IPS DF 6.9 (cell line): ENCODE measurements at regions not wholly inside any gene's neighbourhood (a gene's known extent, or its start where the extent isn't known, plus 50 kb on each side); places are given as distances from the start of the nearest gene placed in this dataset.

Source experiments
- DNase-seq: peaks from one replicate; pipeline ENCODE4 v3.0.0-alpha.2; 2013; ENCODE audit warnings: low read depth, low spot score
- H3K27ac ChIP-seq: one replicate; pipeline ENCODE4 v1.5.1; 2013; ENCODE audit warnings: low read length, control low read depth
- H3K27me3 ChIP-seq: 2 replicates; pipeline ENCODE4 v1.6.1; 2013; ENCODE audit warnings: mild to moderate bottlenecking, low read length; ENCODE audit not compliant: control insufficient read depth, insufficient read depth
- H3K36me3 ChIP-seq: 2 replicates; pipeline ENCODE4 v1.6.1; 2013; ENCODE audit warnings: low read length; ENCODE audit not compliant: control insufficient read depth, insufficient read depth
- H3K4me1 ChIP-seq: 2 replicates; pipeline ENCODE4 v1.6.1; 2013; ENCODE audit warnings: low read length; ENCODE audit not compliant: control insufficient read depth, insufficient read depth
- H3K4me3 ChIP-seq: 2 replicates; pipeline ENCODE4 v1.5.1; 2013; ENCODE audit warnings: mild to moderate bottlenecking, low read length
- H3K9me3 ChIP-seq: 2 replicates; pipeline ENCODE4 v1.6.1; 2013; ENCODE audit warnings: low read length, inconsistent platforms; ENCODE audit not compliant: control insufficient read depth, insufficient read depth
- WGBS: extraction: QIAGEN DNeasy Blood & Tissue Kit; methylation state at CpG from one replicate; pipeline ENCODE4 v1.1.7; 2013; ENCODE audit warnings: mixed read lengths, missing lambda C conversion rate; ENCODE audit not compliant: insufficient read length, insufficient coverage; 5-methylcytosine and 5-hydroxymethylcytosine counted together

- no peak for DNase-seq
- H3K27ac ChIP-seq, result no peak overlapping the region
- H3K4me3 ChIP-seq, result no peak overlapping the region
- H3K4me1 ChIP-seq, result no peaks in the 10 kb centered on the region
- no peaks in the 10 kb centered on the region for H3K9me3 ChIP-seq
- H3K36me3 ChIP-seq, result no peaks in the 10 kb centered on the region
- WGBS, result no CpG with 5 or more reads among the region's 8 CpGs
- no peaks in the 10 kb centered on the region for H3K27me3 ChIP-seq
These were observed 263.7 kb upstream of the MAF start for GRCh38 chr16:79864032-79864780.

- Histone ChIP-seq H3K36me3 (no peaks in the 10 kb centered on the region), H3K4me1 (no peaks in the 10 kb centered on the region), H3K9me3 (no peaks in the 10 kb centered on the region), H3K27me3 (no peaks in the 10 kb centered on the region), H3K27ac (no peak overlapping the region), H3K4me3 (no peak overlapping the region)
- WGBS, result no CpG with 5 or more reads among the region's 7 CpGs
- DNase-seq, result no peak
These were observed 262.8 kb upstream of the MAF start for GRCh38 chr16:79863128-79864031.

- WGBS, result no CpG with 5 or more reads among the region's 7 CpGs
- no peak for DNase-seq
- Histone ChIP-seq H3K27me3 (no peaks in the 10 kb centered on the region), H3K27ac (no peak overlapping the region), H3K9me3 (no peaks in the 10 kb centered on the region), H3K36me3 (no peaks in the 10 kb centered on the region), H3K4me1 (no peaks in the 10 kb centered on the region), H3K4me3 (no peak overlapping the region)
These were observed 262.1 kb upstream of the MAF start for GRCh38 chr16:79862601-79863000.

- H3K9me3 ChIP-seq, result no peaks in the 10 kb centered on the region
- H3K36me3 ChIP-seq, result no peaks in the 10 kb centered on the region
- WGBS, result no CpG with 5 or more reads among the region's 12 CpGs
These were observed 256.0 kb upstream of the MAF start for GRCh38 chr16:79856581-79856980.

GRCh38 chr16:79850348-79850747 is 249.8 kb upstream of the MAF start:
- no peak for DNase-seq
- no peaks in the 10 kb centered on the region for H3K9me3 ChIP-seq
- no peaks in the 10 kb centered on the region for H3K4me1 ChIP-seq
- H3K27ac ChIP-seq, result no peak overlapping the region
- no peaks in the 10 kb centered on the region for H3K36me3 ChIP-seq
- no peak overlapping the region for H3K4me3 ChIP-seq
- no CpG with 5 or more reads among the region's 3 CpGs for WGBS
- H3K27me3 ChIP-seq, result no peaks in the 10 kb centered on the region

More at GRCh38 chr16:79856581-79856980, 256.0 kb upstream of the MAF start:
- Histone ChIP-seq H3K4me1 (no peaks in the 10 kb centered on the region), H3K4me3 (no peak overlapping the region), H3K27me3 (no peaks in the 10 kb centered on the region), H3K27ac (no peak overlapping the region)
- DNase-seq, result no peak

- H3K27me3 ChIP-seq, result no peaks in the 10 kb centered on the region
These were observed 248.6 kb upstream of the MAF start for GRCh38 chr16:79849119-79849518.

GRCh38 chr16:79848719-79849118 is 248.2 kb upstream of the MAF start:
- no peaks in the 10 kb centered on the region for H3K36me3 ChIP-seq
- whole genome bisulfite sequencing, result no CpG with 5 or more reads among the region's 6 CpGs
- H3K4me3 ChIP-seq, result no peak overlapping the region

More at GRCh38 chr16:79849119-79849518, 248.6 kb upstream of the MAF start:
- H3K4me3 ChIP-seq, result no peak overlapping the region
- no peaks in the 10 kb centered on the region for H3K4me1 ChIP-seq
- H3K9me3 ChIP-seq, result no peaks in the 10 kb centered on the region
- no CpG with 5 or more reads among the region's 10 CpGs for WGBS
- no peak for DNase-seq
- no peak overlapping the region for H3K27ac ChIP-seq
- H3K36me3 ChIP-seq, result no peaks in the 10 kb centered on the region

GRCh38 chr16:79847569-79847968 is 247.0 kb upstream of the MAF start:
- Histone ChIP-seq H3K4me1 (no peaks in the 10 kb centered on the region), H3K4me3 (no peak overlapping the region), H3K27ac (no peak overlapping the region), H3K27me3 (no peaks in the 10 kb centered on the region), H3K9me3 (no peaks in the 10 kb centered on the region), H3K36me3 (no peaks in the 10 kb centered on the region)
- no CpG with 5 or more reads among the region's 5 CpGs for WGBS
- no peak for DNase-seq

More at GRCh38 chr16:79848719-79849118, 248.2 kb upstream of the MAF start:
- DNase-seq, result no peak
- Histone ChIP-seq H3K27ac (no peak overlapping the region), H3K9me3 (no peaks in the 10 kb centered on the region), H3K27me3 (no peaks in the 10 kb centered on the region), H3K4me1 (no peaks in the 10 kb centered on the region)

- DNase-seq, result no peak
- Histone ChIP-seq H3K27me3 (no peaks in the 10 kb centered on the region), H3K4me3 (no peak overlapping the region), H3K9me3 (no peaks in the 10 kb centered on the region), H3K36me3 (no peaks in the 10 kb centered on the region), H3K4me1 (no peaks in the 10 kb centered on the region), H3K27ac (no peak overlapping the region)
- WGBS, result no CpG with 5 or more reads among the region's 7 CpGs
These were observed 246.6 kb upstream of the MAF start for GRCh38 chr16:79847101-79847500.

GRCh38 chr16:79845734-79846135 is 245.2 kb upstream of the MAF start:
- WGBS, result no CpG with 5 or more reads among the region's 7 CpGs
- H3K36me3 ChIP-seq, result no peaks in the 10 kb centered on the region
- H3K27me3 ChIP-seq, result no peaks in the 10 kb centered on the region
- H3K4me1 ChIP-seq, result no peaks in the 10 kb centered on the region
- no peak overlapping the region for H3K4me3 ChIP-seq
- DNase-seq, result no peak
- H3K27ac ChIP-seq, result no peak overlapping the region
- no peaks in the 10 kb centered on the region for H3K9me3 ChIP-seq
